ENCODE measurements at regions not wholly inside any gene's neighbourhood (a gene's known extent, or its start where the extent isn't known, plus 50 kb on each side); places are given as distances from the start of the nearest gene placed in this dataset.

DNA sequence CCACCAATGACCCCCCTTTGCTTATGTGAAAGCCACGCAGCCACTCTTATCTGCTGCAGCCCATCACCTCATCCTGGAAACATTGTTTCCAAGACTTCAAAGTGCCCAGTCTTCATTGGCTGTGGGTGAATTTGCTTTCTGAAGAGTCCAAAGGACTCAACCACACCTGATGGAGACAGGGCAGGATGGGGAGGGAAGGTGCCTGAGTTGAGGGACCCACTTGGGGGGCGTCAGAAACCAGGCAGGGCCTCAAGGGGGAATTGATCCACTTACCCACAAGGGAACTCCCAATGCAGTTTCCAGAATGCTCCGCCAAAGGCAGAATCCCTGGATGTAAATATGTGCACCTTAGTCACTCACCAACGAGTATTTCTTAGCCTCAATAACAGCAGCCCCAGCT, 147.9 kb upstream of the ATP2B2 start:
- TF ChIP-seq EP300 (IDR thresholded peaks at IDR 0.05; ENCODE audit: borderline replicate concordance in 1 of 2, low read depth in 1 of 2, low read length in 1 of 2) = no peak
- no peak for TF ChIP-seq FOXJ3 (CRISPR knock-in tag; IDR thresholded peaks at IDR 0.05)
- Histone ChIP-seq H2AFZ (ENCODE audit: low read depth) (no peak overlapping the region), H4K20me1 (ENCODE audit: insufficient read depth) (no peaks in the 10 kb centered on the region), H3K79me2 (ENCODE audit: insufficient read depth) (no peaks in the 10 kb centered on the region), H3K4me1 (ENCODE audit: control insufficient read depth in 1 of 2, insufficient read depth in 2 of 2, low read depth in 1 of 2, low read length in 1 of 2) (no peaks in the 10 kb centered on the region), H3K36me3 (replicated peaks in 1 of 2; ENCODE audit: control insufficient read depth in 1 of 2, insufficient read depth in 2 of 2, low read length in 1 of 2) (no peaks in the 10 kb centered on the region), H3K9me2 (no peaks in the 10 kb centered on the region), H3K9me3 (no peaks in the 10 kb centered on the region), H3K9ac (no peak overlapping the region), H3F3A (replicated peaks; ENCODE audit: insufficient read depth) (no peaks in the 10 kb centered on the region), H3K27me3 (ENCODE audit: insufficient read depth) (no peaks in the 10 kb centered on the region), H3K27ac (ENCODE audit: low read depth in 2 of 2, low read length in 1 of 2) (no peak overlapping the region), H3K4me3 (ENCODE audit: low read depth in 2 of 2, low read length in 1 of 2) (no peak overlapping the region), H3K4me2 (no peak overlapping the region)
- CTCF ChIA-PET = no interaction called here
- POLR2A ChIA-PET = no interaction called here
- 0% methylated on average over 2 of the region's 4 CpGs for WGBS (ENCODE audit: low lambda C conversion rate)
- no peak for DNase-seq

GRCh38 chr3:10653866-10654611, 148.7 kb upstream of the ATP2B2 start:
- H3K79me2 ChIP-seq (ENCODE audit: insufficient read depth) = no peaks in the 10 kb centered on the region
- no peak overlapping the region for H3K4me3 ChIP-seq (ENCODE audit: low read depth in 2 of 2, low read length in 1 of 2)
- H3K4me2 ChIP-seq = no peak overlapping the region
- CTCF ChIA-PET = interaction anchor here (1.7 kb wide), 1 partner anchor 84 kb away, joined by 5 read pairs; no protein-coding TSS in a partner anchor
- no peaks in the 10 kb centered on the region for H3K27me3 ChIP-seq (ENCODE audit: insufficient read depth)
- DNase-seq = no peak
- no peak overlapping the region for H2AFZ ChIP-seq (ENCODE audit: low read depth)
- no peaks in the 10 kb centered on the region for H4K20me1 ChIP-seq (ENCODE audit: insufficient read depth)
- 21% methylated on average over 8 of the region's 8 CpGs for WGBS (ENCODE audit: low lambda C conversion rate)
- H3K4me1 ChIP-seq (ENCODE audit: control insufficient read depth in 1 of 2, insufficient read depth in 2 of 2, low read depth in 1 of 2, low read length in 1 of 2) = no peaks in the 10 kb centered on the region
- H3K9ac ChIP-seq = no peak overlapping the region
- no peaks in the 10 kb centered on the region for H3K9me3 ChIP-seq
- TF ChIP-seq YY1 (IDR thresholded peaks at IDR 0.05; ENCODE audit: low read depth) = no peak
- no peak for TF ChIP-seq CHD2 (IDR thresholded peaks at IDR 0.05; ENCODE audit: low read length, partially characterized antibody)
- no peak for TF ChIP-seq ELF1 (IDR thresholded peaks at IDR 0.05)
- TF ChIP-seq, protein P1, sequence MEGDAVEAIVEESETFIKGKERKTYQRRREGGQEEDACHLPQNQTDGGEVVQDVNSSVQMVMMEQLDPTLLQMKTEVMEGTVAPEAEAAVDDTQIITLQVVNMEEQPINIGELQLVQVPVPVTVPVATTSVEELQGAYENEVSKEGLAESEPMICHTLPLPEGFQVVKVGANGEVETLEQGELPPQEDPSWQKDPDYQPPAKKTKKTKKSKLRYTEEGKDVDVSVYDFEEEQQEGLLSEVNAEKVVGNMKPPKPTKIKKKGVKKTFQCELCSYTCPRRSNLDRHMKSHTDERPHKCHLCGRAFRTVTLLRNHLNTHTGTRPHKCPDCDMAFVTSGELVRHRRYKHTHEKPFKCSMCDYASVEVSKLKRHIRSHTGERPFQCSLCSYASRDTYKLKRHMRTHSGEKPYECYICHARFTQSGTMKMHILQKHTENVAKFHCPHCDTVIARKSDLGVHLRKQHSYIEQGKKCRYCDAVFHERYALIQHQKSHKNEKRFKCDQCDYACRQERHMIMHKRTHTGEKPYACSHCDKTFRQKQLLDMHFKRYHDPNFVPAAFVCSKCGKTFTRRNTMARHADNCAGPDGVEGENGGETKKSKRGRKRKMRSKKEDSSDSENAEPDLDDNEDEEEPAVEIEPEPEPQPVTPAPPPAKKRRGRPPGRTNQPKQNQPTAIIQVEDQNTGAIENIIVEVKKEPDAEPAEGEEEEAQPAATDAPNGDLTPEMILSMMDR (IDR thresholded peaks at IDR 0.05) = no peak
- TF ChIP-seq FOXM1 (IDR thresholded peaks at IDR 0.05; ENCODE audit: low read depth) = no peak
- TF ChIP-seq SIN3A (IDR thresholded peaks at IDR 0.05; ENCODE audit: borderline replicate concordance, low read depth, low read length) = no peak
- TF ChIP-seq EZH2phosphoT487 (IDR thresholded peaks at IDR 0.05; ENCODE audit: borderline replicate concordance, low read depth) = no peak
- TF ChIP-seq MAX (IDR thresholded peaks at IDR 0.05; ENCODE audit: low read depth) = no peak
- TF ChIP-seq RCOR1 (IDR thresholded peaks at IDR 0.05; ENCODE audit: low read length) = no peak
- TF ChIP-seq IRF3 (IDR thresholded peaks at IDR 0.05; ENCODE audit: low read depth, low read length) = no peak
- TF ChIP-seq MXI1 (IDR thresholded peaks at IDR 0.05; ENCODE audit: low read depth, low read length) = no peak
- no peak for TF ChIP-seq RXRA (IDR thresholded peaks at IDR 0.05; ENCODE audit: borderline replicate concordance, low read depth)
- TF ChIP-seq MEF2A (IDR thresholded peaks at IDR 0.05; ENCODE audit: borderline replicate concordance, low read depth) = no peak
- no peak for TF ChIP-seq REST (IDR thresholded peaks at IDR 0.05; ENCODE audit: low read depth, low read length)
- TF ChIP-seq POLR2AphosphoS5 (IDR thresholded peaks at IDR 0.05; ENCODE audit: low read depth, low read length) = no peak
- TF ChIP-seq JUND (IDR thresholded peaks at IDR 0.05) = no peak
- TF ChIP-seq RFX5 (IDR thresholded peaks at IDR 0.05; ENCODE audit: low read length) = no peak
- POLR2A ChIA-PET = no interaction called here
- H3K9me2 ChIP-seq = no peaks in the 10 kb centered on the region
- H3K27ac ChIP-seq (ENCODE audit: low read depth in 2 of 2, low read length in 1 of 2) = no peak overlapping the region
- no peaks in the 10 kb centered on the region for H3K36me3 ChIP-seq (replicated peaks in 1 of 2; ENCODE audit: control insufficient read depth in 1 of 2, insufficient read depth in 2 of 2, low read length in 1 of 2)
- H3F3A ChIP-seq (replicated peaks; ENCODE audit: insufficient read depth) = no peaks in the 10 kb centered on the region
